ENCODE measurements at regions not wholly inside any gene's neighbourhood (a gene's known extent, or its start where the extent isn't known, plus 50 kb on each side); places are given as distances from the start of the nearest gene placed in this dataset.
A peak's percentile ranks its signal among the peaks of the same experiment; 100 is the strongest.

- Histone ChIP-seq H3K4me3 (no peak overlapping the region), H3K27me3 (no peaks in the 10 kb centered on the region), H3K36me3 (no peaks in the 10 kb centered on the region), H3K9me3 (no peaks in the 10 kb centered on the region), H3K27ac (peak overlapping the region; percentile 39 to 47), H3K4me1 (no peaks in the 10 kb centered on the region)
- intact Hi-C loops (cut with DNase I; ENCODE audit: low total_unique reads): no loop called here
- no peak for TF ChIP-seq POLR2A (IDR thresholded peaks at IDR 0.05)
- no peak for TF ChIP-seq CTCF (IDR thresholded peaks at IDR 0.05)
- no peak for DNase-seq
Observed at GRCh38 chr9:87277346-87277745, 220.3 kb upstream of the DAPK1 start.

- no peak overlapping the region for H3K27ac ChIP-seq
- intact Hi-C loops (cut with DNase I; ENCODE audit: low total_unique reads): no loop called here
Observed at GRCh38 chr9:87278971-87279733, 218.5 kb upstream of the DAPK1 start.

GRCh38 chr9:87280421-87280820 lies 217.2 kb upstream of the DAPK1 start:
- H3K4me1 ChIP-seq: no peaks in the 10 kb centered on the region
- H3K9me3 ChIP-seq: no peaks in the 10 kb centered on the region
- H3K27ac ChIP-seq: no peak overlapping the region
- no peaks in the 10 kb centered on the region for H3K36me3 ChIP-seq
- DNase-seq: no peak
- H3K4me3 ChIP-seq: no peak overlapping the region
- intact Hi-C loops (cut with DNase I; ENCODE audit: low total_unique reads): no loop called here
- TF ChIP-seq POLR2A (IDR thresholded peaks at IDR 0.05) (no peak), CTCF (IDR thresholded peaks at IDR 0.05) (no peak)
- no peaks in the 10 kb centered on the region for H3K27me3 ChIP-seq

More at GRCh38 chr9:87278971-87279733, 218.5 kb upstream of the DAPK1 start:
- no peak overlapping the region for H3K4me3 ChIP-seq
- no peaks in the 10 kb centered on the region for H3K27me3 ChIP-seq
- TF ChIP-seq CTCF (IDR thresholded peaks at IDR 0.05) (no peak), POLR2A (IDR thresholded peaks at IDR 0.05) (no peak)
- H3K4me1 ChIP-seq: no peaks in the 10 kb centered on the region
- H3K36me3 ChIP-seq: no peaks in the 10 kb centered on the region
- H3K9me3 ChIP-seq: no peaks in the 10 kb centered on the region
- no peak for DNase-seq

GRCh38 chr9:87282538-87282937 lies 215.1 kb upstream of the DAPK1 start:
- no peaks in the 10 kb centered on the region for H3K9me3 ChIP-seq
- no peaks in the 10 kb centered on the region for H3K4me1 ChIP-seq
- no peaks in the 10 kb centered on the region for H3K27me3 ChIP-seq
- H3K36me3 ChIP-seq: no peaks in the 10 kb centered on the region
- no peak overlapping the region for H3K4me3 ChIP-seq
- DNase-seq: no peak
- no peak for TF ChIP-seq CTCF (IDR thresholded peaks at IDR 0.05)
- no peak for TF ChIP-seq POLR2A (IDR thresholded peaks at IDR 0.05)
- intact Hi-C loops (cut with DNase I; ENCODE audit: low total_unique reads): no loop called here
- no peak overlapping the region for H3K27ac ChIP-seq

- intact Hi-C loops (cut with DNase I; ENCODE audit: low total_unique reads): no loop called here
- Histone ChIP-seq H3K9me3 (no peaks in the 10 kb centered on the region), H3K36me3 (no peaks in the 10 kb centered on the region), H3K27me3 (no peaks in the 10 kb centered on the region), H3K27ac (no peak overlapping the region), H3K4me1 (no peaks in the 10 kb centered on the region), H3K4me3 (no peak overlapping the region)
- DNase-seq: no peak
- TF ChIP-seq CTCF (IDR thresholded peaks at IDR 0.05): no peak
- TF ChIP-seq POLR2A (IDR thresholded peaks at IDR 0.05): no peak
Observed at GRCh38 chr9:87283585-87283984, 214.1 kb upstream of the DAPK1 start.
